ENCODE measurements at regions not wholly inside any gene's neighbourhood (a gene's known extent, or its start where the extent isn't known, plus 50 kb on each side); places are given as distances from the start of the nearest gene placed in this dataset.

DNA sequence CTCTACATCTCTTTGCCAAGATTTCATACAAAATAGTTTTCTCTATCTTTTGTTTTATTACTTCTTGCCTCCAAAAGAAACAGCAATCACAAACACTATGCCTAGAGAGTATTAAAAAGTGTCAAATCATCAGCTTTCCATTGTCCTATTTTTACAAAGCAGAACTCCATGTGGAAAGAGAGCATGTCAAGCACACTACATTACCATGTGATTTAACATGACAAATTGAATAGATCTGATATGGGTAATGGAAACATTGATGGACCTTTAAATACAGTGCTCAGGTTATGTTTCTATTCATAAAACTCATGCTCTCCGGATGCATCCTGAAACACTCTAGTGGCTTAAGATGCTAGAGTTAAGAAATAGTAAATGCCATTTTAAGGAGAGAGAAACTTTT lies 791.4 kb upstream of the CTNND2 start:
- TF ChIP-seq, protein P1, sequence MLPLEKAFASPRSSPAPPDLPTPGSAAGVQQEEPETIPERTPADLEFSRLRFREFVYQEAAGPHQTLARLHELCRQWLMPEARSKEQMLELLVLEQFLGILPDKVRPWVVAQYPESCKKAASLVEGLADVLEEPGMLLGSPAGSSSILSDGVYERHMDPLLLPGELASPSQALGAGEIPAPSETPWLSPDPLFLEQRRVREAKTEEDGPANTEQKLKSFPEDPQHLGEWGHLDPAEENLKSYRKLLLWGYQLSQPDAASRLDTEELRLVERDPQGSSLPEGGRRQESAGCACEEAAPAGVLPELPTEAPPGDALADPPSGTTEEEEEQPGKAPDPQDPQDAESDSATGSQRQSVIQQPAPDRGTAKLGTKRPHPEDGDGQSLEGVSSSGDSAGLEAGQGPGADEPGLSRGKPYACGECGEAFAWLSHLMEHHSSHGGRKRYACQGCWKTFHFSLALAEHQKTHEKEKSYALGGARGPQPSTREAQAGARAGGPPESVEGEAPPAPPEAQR (tag by site-specific recombination; IDR thresholded peaks at IDR 0.05): no peak
- no peak for TF ChIP-seq ZNF274 (IDR thresholded peaks at IDR 0.05; ENCODE audit: low read length)
- no peak for TF ChIP-seq ZNF274 (tag by site-specific recombination; IDR thresholded peaks at IDR 0.05; ENCODE audit: borderline replicate concordance)
- no peak for TF ChIP-seq ZNF221 (tag by site-specific recombination; IDR thresholded peaks at IDR 0.05; ENCODE audit: borderline replicate concordance)
- no peak for TF ChIP-seq KLF1 (tag by site-specific recombination; IDR thresholded peaks at IDR 0.05)
- TF ChIP-seq ZNF571 (tag by site-specific recombination; IDR thresholded peaks at IDR 0.05): no peak
